ENCODE measurements at regions not wholly inside any gene's neighbourhood (a gene's known extent, or its start where the extent isn't known, plus 50 kb on each side); places are given as distances from the start of the nearest gene placed in this dataset.

DNA sequence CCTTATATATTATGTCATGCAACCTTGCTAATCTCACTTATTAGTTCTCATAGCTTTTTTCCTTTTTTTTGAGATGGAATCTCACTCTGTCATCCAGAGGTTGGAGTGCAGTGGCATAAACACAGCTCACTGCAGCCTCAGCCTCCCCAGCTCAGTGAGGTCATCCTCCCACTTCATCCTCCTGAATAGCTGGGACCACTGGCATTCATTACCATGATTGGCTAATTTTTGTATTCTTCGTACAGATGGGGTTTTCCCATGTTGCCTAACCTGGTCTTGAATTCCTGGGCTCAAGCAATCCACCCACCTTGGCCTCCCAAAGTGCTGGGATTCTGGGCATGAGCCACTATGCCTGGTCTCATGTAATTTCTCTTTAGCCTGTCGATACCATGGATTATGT lies 89.1 kb upstream of the TRIM24 start:
- TF ChIP-seq, protein P1, sequence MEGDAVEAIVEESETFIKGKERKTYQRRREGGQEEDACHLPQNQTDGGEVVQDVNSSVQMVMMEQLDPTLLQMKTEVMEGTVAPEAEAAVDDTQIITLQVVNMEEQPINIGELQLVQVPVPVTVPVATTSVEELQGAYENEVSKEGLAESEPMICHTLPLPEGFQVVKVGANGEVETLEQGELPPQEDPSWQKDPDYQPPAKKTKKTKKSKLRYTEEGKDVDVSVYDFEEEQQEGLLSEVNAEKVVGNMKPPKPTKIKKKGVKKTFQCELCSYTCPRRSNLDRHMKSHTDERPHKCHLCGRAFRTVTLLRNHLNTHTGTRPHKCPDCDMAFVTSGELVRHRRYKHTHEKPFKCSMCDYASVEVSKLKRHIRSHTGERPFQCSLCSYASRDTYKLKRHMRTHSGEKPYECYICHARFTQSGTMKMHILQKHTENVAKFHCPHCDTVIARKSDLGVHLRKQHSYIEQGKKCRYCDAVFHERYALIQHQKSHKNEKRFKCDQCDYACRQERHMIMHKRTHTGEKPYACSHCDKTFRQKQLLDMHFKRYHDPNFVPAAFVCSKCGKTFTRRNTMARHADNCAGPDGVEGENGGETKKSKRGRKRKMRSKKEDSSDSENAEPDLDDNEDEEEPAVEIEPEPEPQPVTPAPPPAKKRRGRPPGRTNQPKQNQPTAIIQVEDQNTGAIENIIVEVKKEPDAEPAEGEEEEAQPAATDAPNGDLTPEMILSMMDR (IDR thresholded peaks at IDR 0.05; ENCODE audit: insufficient read depth, low read length): no peak
- no peak for DNase-seq (ENCODE audit: low read depth)
- H3K4me3 ChIP-seq (ENCODE audit: low read depth, low read length): no peak overlapping the region

DNA sequence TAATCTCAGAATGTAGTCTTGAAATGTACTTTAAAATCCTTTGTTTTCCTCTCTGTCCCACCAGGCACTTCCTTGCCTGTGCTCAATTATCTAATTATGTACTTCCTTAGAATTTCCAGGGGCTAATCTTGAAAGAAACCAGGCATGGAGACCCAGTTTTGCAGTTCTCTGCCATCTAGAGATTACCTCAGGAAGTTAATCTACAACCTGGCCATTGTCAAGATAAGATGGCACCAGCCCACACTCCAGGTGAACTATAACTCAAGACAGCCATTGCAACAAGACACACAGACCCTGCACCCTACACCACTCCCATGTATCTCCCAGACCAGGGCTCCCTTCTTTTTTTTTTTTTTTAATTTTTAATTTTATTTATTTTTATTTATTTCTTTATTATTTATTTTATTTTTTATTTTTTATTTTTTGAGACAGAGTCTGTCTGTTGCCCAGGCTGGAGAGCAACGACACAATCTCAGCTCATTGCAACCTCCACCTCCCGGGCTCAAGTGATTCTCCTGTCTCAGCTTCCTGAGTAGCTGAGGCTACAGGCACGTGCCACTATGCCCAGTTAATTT lies 85.9 kb upstream of the TRIM24 start:
- no peak overlapping the region for H3K4me3 ChIP-seq (ENCODE audit: low read depth, low read length)
- TF ChIP-seq, protein P1 (IDR thresholded peaks at IDR 0.05; ENCODE audit: insufficient read depth, low read length): no peak
- DNase-seq (ENCODE audit: low read depth): no peak

DNA sequence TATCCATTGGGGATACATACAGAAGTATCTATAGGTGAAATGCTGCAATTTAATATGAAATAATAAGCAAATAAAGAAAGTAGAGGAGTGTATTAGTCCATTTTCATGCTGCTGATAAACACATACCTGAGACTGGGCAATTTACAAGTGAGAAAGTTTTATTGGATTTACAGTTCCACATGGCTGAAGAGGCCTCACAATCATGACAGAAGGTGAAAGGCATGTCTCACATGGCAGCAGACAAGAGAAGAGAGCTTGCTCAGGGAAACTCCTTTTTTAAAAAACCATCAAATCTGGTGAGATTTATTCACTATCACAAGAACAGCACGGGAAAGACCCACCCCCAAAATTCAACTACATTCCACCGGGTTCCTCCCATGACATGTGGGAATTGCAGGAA lies 82.8 kb upstream of the TRIM24 start:
- no peak overlapping the region for H3K4me3 ChIP-seq (ENCODE audit: low read depth, low read length)
- TF ChIP-seq, protein P1 (IDR thresholded peaks at IDR 0.05; ENCODE audit: insufficient read depth, low read length): no peak
- DNase-seq (ENCODE audit: low read depth): no peak

DNA sequence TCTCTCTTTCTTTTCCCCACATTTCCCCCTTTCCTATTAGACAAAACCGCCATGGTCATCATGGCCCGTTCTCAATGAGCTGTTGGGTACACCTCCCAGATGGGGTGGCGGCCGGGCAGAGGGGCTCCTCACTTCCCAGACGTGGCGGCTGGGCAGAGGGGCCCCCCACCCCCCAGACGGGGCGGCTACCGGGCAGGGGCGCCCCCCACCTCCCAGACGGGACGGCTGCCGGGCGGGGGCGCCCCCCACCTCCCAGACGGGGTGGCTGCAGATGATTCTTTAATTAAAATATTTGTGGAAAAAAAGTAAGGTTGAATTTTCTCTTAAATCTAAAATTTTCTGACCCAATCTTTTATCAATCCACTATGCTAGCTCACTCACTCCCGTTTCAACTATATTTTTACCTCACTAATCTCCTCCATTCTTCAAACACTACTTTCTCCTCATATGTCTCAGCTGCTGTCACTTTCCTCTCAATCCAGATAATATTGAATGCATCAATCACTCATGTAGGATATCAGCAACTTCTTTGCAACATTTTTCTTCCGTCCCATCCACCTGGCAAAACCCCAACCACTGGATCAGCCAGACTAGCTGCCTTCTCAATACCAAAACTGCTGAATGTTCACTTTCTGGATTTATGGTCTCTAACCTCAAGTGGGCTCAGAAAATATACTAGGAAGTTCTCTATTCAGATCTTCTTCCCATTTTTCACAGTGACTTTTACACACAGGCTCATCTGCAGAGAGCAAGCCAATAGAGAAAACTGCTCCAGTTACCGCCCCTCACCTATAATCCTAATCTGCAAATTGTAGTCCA lies 81.1 kb upstream of the TRIM24 start:
- DNase-seq (ENCODE audit: low read depth): no peak
- TF ChIP-seq, protein P1 (IDR thresholded peaks at IDR 0.05; ENCODE audit: insufficient read depth, low read length): no peak
- no peak overlapping the region for H3K4me3 ChIP-seq (ENCODE audit: low read depth, low read length)

DNA sequence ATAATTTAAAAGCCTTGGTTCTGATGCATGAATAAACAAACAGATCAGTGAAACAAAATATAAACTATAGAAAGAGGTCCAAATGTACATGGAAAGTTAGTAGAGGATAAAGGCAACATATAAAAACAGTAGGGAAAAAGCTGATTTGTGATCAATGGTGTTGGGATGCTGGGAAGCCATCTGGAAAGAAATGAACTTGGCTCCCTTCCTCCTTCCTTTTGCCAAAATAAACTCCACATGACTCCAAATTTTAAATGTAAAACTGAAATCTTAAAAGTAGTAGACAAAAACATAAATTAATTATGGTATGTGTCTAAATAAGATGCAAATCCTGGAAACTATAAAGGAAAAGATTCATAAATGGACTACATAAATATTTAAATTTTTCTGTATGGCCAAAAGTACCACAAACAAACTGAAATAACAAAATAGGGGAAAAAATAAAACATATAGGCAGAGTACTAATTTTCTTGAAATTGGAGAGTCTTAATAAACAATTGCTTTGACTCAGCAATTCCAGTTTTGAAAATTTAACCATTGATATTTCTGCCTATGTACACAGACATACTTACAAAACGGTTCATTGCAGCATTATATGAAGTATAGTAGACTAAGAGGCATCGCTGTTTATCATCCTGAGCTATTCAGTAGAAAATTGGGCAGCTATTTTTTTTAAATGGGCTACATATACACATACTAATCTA lies 77.0 kb upstream of the TRIM24 start:
- TF ChIP-seq, protein P1 (IDR thresholded peaks at IDR 0.05; ENCODE audit: insufficient read depth, low read length): no peak
- no peak overlapping the region for H3K4me3 ChIP-seq (ENCODE audit: low read depth, low read length)
- DNase-seq (ENCODE audit: low read depth): no peak

DNA sequence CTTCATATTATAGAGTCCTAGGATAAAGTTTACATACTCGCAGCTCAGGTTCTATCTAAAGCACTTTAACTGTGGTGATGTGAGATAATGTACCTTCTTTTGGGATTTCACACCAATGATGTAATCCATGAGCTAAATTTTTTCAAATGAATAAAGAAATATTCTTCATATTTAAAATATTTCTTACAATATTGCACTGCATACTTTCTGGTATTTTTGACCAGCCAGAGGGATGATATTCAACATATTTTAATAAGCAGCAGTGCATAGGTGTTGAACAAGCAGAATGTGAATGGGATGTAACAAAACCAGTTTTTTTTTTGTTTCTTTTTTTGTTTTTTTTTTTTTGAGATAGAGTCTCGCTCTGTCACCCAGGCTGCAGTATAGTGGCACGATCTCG lies 73.2 kb upstream of the TRIM24 start:
- DNase-seq (ENCODE audit: low read depth): no peak
- H3K4me3 ChIP-seq (ENCODE audit: low read depth, low read length): no peak overlapping the region
- TF ChIP-seq, protein P1 (IDR thresholded peaks at IDR 0.05; ENCODE audit: insufficient read depth, low read length): no peak
